ENCODE measurements at regions not wholly inside any gene's neighbourhood (a gene's known extent, or its start where the extent isn't known, plus 50 kb on each side); places are given as distances from the start of the nearest gene placed in this dataset.

DNA sequence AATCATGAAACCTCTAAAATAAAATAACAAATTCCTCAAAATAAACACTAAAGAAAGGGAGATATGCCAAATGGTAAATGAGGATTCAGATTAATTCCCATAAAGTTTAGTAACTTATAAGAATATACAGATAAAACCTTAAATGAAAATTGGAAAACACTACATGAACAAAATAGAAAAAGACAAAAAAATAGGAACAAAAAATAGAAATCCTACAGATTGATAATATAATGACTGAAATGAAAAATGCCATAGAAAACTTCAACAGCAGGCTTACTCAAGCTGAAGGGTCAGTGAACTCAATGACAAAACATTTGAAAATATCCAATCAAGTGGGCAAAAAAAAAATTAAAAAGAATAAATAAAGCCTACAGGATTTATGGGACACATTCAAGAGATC lies 1784.8 kb downstream of the PCDH9 start:
- no peak for DNase-seq (ENCODE audit: low read depth in 1 of 2, low spot score in 1 of 2)
- H3K27ac ChIP-seq = no peak overlapping the region
- H3K9me3 ChIP-seq (ENCODE audit: low read depth) = no peaks in the 10 kb centered on the region
- no peaks in the 10 kb centered on the region for H3K4me1 ChIP-seq (ENCODE audit: low read depth)
- no peak overlapping the region for H3K4me3 ChIP-seq
- H3K27me3 ChIP-seq = no peaks in the 10 kb centered on the region
- TF ChIP-seq, protein P1, sequence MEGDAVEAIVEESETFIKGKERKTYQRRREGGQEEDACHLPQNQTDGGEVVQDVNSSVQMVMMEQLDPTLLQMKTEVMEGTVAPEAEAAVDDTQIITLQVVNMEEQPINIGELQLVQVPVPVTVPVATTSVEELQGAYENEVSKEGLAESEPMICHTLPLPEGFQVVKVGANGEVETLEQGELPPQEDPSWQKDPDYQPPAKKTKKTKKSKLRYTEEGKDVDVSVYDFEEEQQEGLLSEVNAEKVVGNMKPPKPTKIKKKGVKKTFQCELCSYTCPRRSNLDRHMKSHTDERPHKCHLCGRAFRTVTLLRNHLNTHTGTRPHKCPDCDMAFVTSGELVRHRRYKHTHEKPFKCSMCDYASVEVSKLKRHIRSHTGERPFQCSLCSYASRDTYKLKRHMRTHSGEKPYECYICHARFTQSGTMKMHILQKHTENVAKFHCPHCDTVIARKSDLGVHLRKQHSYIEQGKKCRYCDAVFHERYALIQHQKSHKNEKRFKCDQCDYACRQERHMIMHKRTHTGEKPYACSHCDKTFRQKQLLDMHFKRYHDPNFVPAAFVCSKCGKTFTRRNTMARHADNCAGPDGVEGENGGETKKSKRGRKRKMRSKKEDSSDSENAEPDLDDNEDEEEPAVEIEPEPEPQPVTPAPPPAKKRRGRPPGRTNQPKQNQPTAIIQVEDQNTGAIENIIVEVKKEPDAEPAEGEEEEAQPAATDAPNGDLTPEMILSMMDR (IDR thresholded peaks at IDR 0.05; ENCODE audit: low read depth, low read length) = no peak
- no peaks in the 10 kb centered on the region for H3K36me3 ChIP-seq

DNA sequence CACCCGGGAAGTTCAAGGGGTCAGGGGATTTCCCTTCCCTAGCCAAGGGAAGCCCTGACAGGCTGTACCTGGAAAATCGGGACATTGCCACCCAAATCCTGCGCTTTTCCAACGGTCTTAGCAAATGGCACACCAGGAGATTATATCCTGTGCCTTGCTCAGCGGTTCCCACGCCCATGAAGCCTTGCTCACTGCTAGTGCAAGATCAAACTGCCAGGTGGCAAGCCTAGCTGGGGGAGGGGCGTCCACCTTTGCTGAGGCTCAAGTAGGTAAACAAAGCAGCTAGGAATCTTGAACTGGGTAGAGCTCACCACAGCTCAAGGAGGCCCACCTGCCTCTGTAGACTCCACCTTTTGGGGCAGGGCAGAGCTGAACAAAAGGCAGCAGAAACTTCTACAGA lies 1794.5 kb downstream of the PCDH9 start:
- TF ChIP-seq, protein P1 (IDR thresholded peaks at IDR 0.05; ENCODE audit: low read depth, low read length) = no peak
- Histone ChIP-seq H3K36me3 (no peaks in the 10 kb centered on the region), H3K4me1 (ENCODE audit: low read depth) (no peaks in the 10 kb centered on the region), H3K27ac (no peak overlapping the region), H3K4me3 (no peak overlapping the region), H3K27me3 (no peaks in the 10 kb centered on the region), H3K9me3 (ENCODE audit: low read depth) (no peaks in the 10 kb centered on the region)
- no peak for DNase-seq (ENCODE audit: low read depth in 1 of 2, low spot score in 1 of 2)

DNA sequence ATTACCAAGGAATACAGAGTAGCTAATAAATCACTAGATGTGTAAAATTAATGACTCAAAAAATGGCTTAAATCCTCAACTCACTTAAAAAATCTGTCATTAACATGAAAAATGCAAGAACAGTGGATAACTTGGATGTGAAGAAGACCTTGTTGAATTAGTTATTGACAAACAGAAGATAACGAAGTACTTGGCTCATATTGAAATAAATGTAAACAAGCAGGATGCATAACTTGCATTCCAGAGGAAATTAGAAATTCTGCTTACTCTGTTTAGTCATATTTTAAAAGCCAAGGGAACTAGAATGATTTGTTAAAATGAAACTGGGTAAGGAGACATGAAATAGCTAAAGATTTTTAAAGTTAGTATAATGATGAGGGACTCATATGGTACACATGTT lies 1812.2 kb downstream of the PCDH9 start:
- DNase-seq (ENCODE audit: low read depth in 1 of 2, low spot score in 1 of 2) = peak in 1 of 2 donors; percentile 6
- H3K36me3 ChIP-seq = no peaks in the 10 kb centered on the region
- TF ChIP-seq, protein P1 (IDR thresholded peaks at IDR 0.05; ENCODE audit: low read depth, low read length) = no peak
- no peaks in the 10 kb centered on the region for H3K9me3 ChIP-seq (ENCODE audit: low read depth)
- no peak overlapping the region for H3K27ac ChIP-seq
- H3K27me3 ChIP-seq = no peaks in the 10 kb centered on the region
- no peaks in the 10 kb centered on the region for H3K4me1 ChIP-seq (ENCODE audit: low read depth)
- no peak overlapping the region for H3K4me3 ChIP-seq

DNA sequence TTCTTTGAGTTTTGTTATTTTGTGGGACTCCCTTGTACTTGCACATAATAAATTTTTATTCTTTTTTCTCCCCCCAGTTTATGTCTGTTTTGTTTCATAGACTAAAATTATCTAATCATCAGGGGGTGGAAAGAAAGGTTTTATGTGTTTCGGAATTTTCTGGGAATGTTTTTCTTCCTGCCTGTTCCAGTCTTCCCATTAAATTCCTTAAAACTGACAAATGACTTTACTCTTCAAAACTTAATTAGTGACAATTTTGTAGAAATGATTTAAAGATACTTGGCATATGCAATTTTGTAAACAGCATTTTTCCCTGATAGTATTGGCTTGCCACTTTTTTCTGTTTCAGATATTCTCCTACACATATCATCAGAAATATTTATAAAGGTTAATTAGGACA lies 1813.4 kb downstream of the PCDH9 start:
- H3K36me3 ChIP-seq = no peaks in the 10 kb centered on the region
- no peak for DNase-seq (ENCODE audit: low read depth in 1 of 2, low spot score in 1 of 2)
- H3K4me3 ChIP-seq = no peak overlapping the region
- no peaks in the 10 kb centered on the region for H3K9me3 ChIP-seq (ENCODE audit: low read depth)
- TF ChIP-seq, protein P1 (IDR thresholded peaks at IDR 0.05; ENCODE audit: low read depth, low read length) = no peak
- no peak overlapping the region for H3K27ac ChIP-seq
- H3K27me3 ChIP-seq = no peaks in the 10 kb centered on the region
- no peaks in the 10 kb centered on the region for H3K4me1 ChIP-seq (ENCODE audit: low read depth)

DNA sequence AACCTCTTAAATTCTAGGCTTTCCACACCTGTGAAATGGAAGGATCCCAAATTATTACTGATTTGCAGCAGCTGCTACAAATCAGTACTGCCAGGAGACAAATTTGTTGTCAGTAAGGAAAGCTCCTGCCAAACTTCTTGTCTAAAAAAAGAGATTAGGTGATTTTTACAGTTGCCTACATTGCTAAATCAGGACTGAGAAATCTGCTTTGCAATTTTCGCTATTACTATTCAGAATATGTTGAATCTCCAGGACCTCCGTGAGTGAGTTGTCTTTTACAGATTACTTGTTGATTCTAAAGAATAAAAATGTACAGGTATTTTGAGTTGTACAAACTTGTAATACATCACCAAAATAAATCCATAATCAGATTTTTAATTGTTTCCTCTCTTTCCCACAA lies 1815.9 kb downstream of the PCDH9 start:
- DNase-seq (ENCODE audit: low read depth in 1 of 2, low spot score in 1 of 2) = no peak
- H3K9me3 ChIP-seq (ENCODE audit: low read depth) = no peaks in the 10 kb centered on the region
- no peaks in the 10 kb centered on the region for H3K4me1 ChIP-seq (ENCODE audit: low read depth)
- no peak overlapping the region for H3K4me3 ChIP-seq
- TF ChIP-seq, protein P1 (IDR thresholded peaks at IDR 0.05; ENCODE audit: low read depth, low read length) = no peak
- H3K27ac ChIP-seq = no peak overlapping the region
- H3K27me3 ChIP-seq = no peaks in the 10 kb centered on the region
- H3K36me3 ChIP-seq = no peaks in the 10 kb centered on the region

DNA sequence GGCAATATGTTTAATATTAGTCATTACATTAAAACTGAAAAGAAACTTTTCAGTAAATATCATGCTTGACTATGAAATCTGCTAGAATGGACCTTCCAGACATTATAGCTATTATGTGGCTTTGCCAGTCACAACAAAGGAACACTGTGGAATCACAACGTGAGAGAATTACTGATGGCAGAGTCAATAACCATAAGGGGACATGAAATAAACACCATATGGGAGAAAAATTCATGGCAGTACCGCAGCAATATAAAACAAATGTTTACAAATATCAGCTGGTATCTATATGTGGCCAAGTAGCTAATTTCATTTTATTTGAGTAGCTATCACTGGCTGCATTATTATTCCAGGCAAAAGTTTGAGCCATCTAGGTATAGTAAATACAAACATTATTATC lies 1818.6 kb downstream of the PCDH9 start:
- Histone ChIP-seq H3K36me3 (no peaks in the 10 kb centered on the region), H3K4me1 (ENCODE audit: low read depth) (peaks cover 5% of the 10 kb centered on the region), H3K27me3 (no peaks in the 10 kb centered on the region), H3K9me3 (ENCODE audit: low read depth) (no peaks in the 10 kb centered on the region), H3K27ac (no peak overlapping the region), H3K4me3 (no peak overlapping the region)
- TF ChIP-seq, protein P1 (IDR thresholded peaks at IDR 0.05; ENCODE audit: low read depth, low read length) = no peak
- DNase-seq (ENCODE audit: low read depth in 1 of 2, low spot score in 1 of 2) = no peak
